ENCODE measurements at regions not wholly inside any gene's neighbourhood (a gene's known extent, or its start where the extent isn't known, plus 50 kb on each side); places are given as distances from the start of the nearest gene placed in this dataset.
"Not testable (repeated sequence)": the region's sequence is repeated elsewhere in the genome, so short reads cannot be mapped to it uniquely, and the experiment has no call there.

- Histone ChIP-seq H3K27ac (no peak overlapping the region), H3K9me3 (no peaks in the 10 kb centered on the region), H3K4me1 (no peaks in the 10 kb centered on the region), H3K9ac (ENCODE audit: low read depth in 2 of 2, low read length in 2 of 2) (no peak overlapping the region), H3K27me3 (no peaks in the 10 kb centered on the region), H3K4me3 (no peak overlapping the region), H3K36me3 (no peaks in the 10 kb centered on the region)
- TF ChIP-seq, protein P1, sequence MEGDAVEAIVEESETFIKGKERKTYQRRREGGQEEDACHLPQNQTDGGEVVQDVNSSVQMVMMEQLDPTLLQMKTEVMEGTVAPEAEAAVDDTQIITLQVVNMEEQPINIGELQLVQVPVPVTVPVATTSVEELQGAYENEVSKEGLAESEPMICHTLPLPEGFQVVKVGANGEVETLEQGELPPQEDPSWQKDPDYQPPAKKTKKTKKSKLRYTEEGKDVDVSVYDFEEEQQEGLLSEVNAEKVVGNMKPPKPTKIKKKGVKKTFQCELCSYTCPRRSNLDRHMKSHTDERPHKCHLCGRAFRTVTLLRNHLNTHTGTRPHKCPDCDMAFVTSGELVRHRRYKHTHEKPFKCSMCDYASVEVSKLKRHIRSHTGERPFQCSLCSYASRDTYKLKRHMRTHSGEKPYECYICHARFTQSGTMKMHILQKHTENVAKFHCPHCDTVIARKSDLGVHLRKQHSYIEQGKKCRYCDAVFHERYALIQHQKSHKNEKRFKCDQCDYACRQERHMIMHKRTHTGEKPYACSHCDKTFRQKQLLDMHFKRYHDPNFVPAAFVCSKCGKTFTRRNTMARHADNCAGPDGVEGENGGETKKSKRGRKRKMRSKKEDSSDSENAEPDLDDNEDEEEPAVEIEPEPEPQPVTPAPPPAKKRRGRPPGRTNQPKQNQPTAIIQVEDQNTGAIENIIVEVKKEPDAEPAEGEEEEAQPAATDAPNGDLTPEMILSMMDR (IDR thresholded peaks at IDR 0.05): no peak
- intact Hi-C loops (cut with DNase I): no loop called here
- DNase-seq: no peak
Observed at GRCh38 chr2:37738266-37738885, 66.9 kb upstream of the CDC42EP3 start.

DNA sequence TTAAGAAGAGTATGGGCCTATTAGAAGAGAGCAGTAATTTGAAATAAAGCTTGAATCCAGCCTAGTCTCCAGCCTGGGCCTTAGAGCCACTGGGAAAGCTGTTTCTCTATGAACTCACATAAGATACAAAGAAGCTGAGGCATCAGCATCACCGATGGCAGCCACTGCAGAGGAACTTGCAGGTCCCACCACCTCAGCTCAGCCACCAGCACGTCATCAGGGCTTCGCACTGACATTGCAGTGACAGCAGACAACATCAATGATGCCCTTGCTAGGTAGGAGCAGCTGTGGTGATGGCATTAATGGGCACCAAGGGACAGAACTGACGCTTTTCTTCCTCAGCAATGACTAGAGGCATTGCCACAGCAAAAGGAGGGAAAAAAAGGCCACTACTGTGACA is 67.7 kb upstream of the CDC42EP3 start:
- Histone ChIP-seq H3K4me1 (no peaks in the 10 kb centered on the region), H3K4me3 (no peak overlapping the region), H3K27me3 (no peaks in the 10 kb centered on the region), H3K36me3 (no peaks in the 10 kb centered on the region), H3K27ac (no peak overlapping the region), H3K9ac (ENCODE audit: low read depth in 2 of 2, low read length in 2 of 2) (no peak overlapping the region), H3K9me3 (no peaks in the 10 kb centered on the region)
- intact Hi-C loops (cut with DNase I): no loop called here
- TF ChIP-seq, protein P1 (IDR thresholded peaks at IDR 0.05): no peak
- DNase-seq: no peak

DNA sequence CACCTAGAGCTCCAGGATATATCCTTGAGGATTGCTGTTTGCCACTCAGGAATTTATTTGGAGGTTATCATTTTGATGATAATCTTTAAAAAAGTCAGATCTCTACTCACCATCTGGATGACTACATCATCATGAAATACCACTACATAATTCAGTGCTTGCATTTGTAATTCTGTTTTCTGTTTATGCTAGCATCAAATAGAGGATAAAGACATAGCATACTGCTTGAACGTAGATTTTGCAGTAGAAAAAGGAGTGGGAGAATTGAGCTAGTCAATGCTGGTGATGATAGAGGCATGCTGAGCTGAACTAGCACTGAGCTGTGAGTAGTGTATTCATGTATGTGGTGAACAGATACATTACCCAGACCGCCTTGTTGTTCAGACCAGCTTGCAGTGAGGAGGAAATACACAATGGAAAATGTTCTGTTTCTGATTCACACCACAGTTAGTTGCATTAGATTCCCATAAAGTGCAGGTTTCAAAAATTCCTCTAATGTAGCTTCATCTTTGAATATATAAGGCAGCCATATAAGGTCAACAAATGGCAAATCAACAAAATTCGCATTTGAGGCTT is 68.8 kb upstream of the CDC42EP3 start:
- TF ChIP-seq, protein P1 (IDR thresholded peaks at IDR 0.05): no peak
- no peaks in the 10 kb centered on the region for H3K4me1 ChIP-seq
- DNase-seq: no peak
- H3K4me3 ChIP-seq: no peak overlapping the region
- H3K27me3 ChIP-seq: no peaks in the 10 kb centered on the region
- intact Hi-C loops (cut with DNase I): no loop called here
- no peak overlapping the region for H3K9ac ChIP-seq (ENCODE audit: low read depth in 2 of 2, low read length in 2 of 2)
- no peaks in the 10 kb centered on the region for H3K36me3 ChIP-seq
- no peaks in the 10 kb centered on the region for H3K9me3 ChIP-seq
- no peak overlapping the region for H3K27ac ChIP-seq

GRCh38 chr2:37742286-37742685 is 70.8 kb upstream of the CDC42EP3 start:
- Histone ChIP-seq H3K36me3 (no peaks in the 10 kb centered on the region), H3K9ac (ENCODE audit: low read depth in 2 of 2, low read length in 2 of 2) (no peak overlapping the region), H3K4me3 (no peak overlapping the region), H3K27me3 (no peaks in the 10 kb centered on the region), H3K27ac (no peak overlapping the region), H3K9me3 (no peaks in the 10 kb centered on the region), H3K4me1 (no peaks in the 10 kb centered on the region)
- intact Hi-C loops (cut with DNase I): no loop called here
- TF ChIP-seq, protein P1 (IDR thresholded peaks at IDR 0.05): no peak
- DNase-seq: no peak

DNA sequence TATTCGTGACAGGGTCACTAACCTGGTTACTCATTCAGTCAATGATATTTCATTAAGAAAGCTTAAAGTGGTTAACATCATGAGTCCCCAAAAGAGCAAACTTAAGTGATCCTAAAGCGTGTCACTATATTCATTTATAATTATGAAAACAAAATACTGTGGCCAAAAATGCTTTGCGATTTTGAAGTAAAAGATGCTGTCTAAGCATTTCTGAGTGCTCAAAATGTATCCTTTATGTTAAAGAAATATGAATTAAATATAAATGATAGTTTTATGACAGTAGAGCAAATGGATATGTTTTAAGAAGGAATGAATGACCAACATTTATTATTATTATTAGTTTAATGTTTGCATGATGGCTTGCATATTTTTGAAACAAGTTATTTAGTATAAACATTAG is 72.6 kb upstream of the CDC42EP3 start:
- TF ChIP-seq, protein P1 (IDR thresholded peaks at IDR 0.05): no peak
- Histone ChIP-seq H3K4me3 (no peak overlapping the region), H3K36me3 (no peaks in the 10 kb centered on the region), H3K4me1 (no peaks in the 10 kb centered on the region), H3K27me3 (no peaks in the 10 kb centered on the region), H3K9me3 (no peaks in the 10 kb centered on the region), H3K27ac (no peak overlapping the region), H3K9ac (ENCODE audit: low read depth in 2 of 2, low read length in 2 of 2) (no peak overlapping the region)
- intact Hi-C loops (cut with DNase I): no loop called here
- no peak for DNase-seq

GRCh38 chr2:37744961-37745360 is 73.5 kb upstream of the CDC42EP3 start:
- H3K9ac ChIP-seq (ENCODE audit: low read depth in 2 of 2, low read length in 2 of 2); H3K4me3 ChIP-seq; H3K27me3 ChIP-seq; H3K27ac ChIP-seq; H3K9me3 ChIP-seq; intact Hi-C loops (cut with DNase I); DNase-seq; H3K4me1 ChIP-seq; H3K36me3 ChIP-seq: not testable (repeated sequence)

GRCh38 chr2:37746011-37746410 is 74.6 kb upstream of the CDC42EP3 start:
- H3K9me3 ChIP-seq; H3K4me1 ChIP-seq; H3K36me3 ChIP-seq; H3K27ac ChIP-seq; H3K4me3 ChIP-seq; intact Hi-C loops (cut with DNase I); DNase-seq; H3K9ac ChIP-seq (ENCODE audit: low read depth in 2 of 2, low read length in 2 of 2); H3K27me3 ChIP-seq: not testable (repeated sequence)

Data from colonic mucosa (tissue), 4 donors.